GM13977 (cell line): ENCODE measurements at regions not wholly inside any gene's neighbourhood (a gene's known extent, or its start where the extent isn't known, plus 50 kb on each side); places are given as distances from the start of the nearest gene placed in this dataset.

Source experiments
- DNase-seq: peaks from one replicate; pipeline ENCODE4 v3.0.0; 2012; ENCODE audit warnings: low spot score
- in situ Hi-C: fragments of 300-500 bp; cut with MboI; formaldehyde crosslinking; loops from one replicate; pipeline ENCODE4 v1.12.0; 2022; ENCODE audit warnings: low sequenced_read_pairs, low pct_unique_long_range_greater_than_20kb, mixed read lengths, inconsistent platforms; ENCODE audit not compliant: unreplicated experiment
- TF ChIP-seq, protein P1 (sequence below): IDR thresholded peaks from 2 replicates; pipeline ENCODE4 v1.5.1; 2012; ENCODE audit warnings: mild to moderate bottlenecking, control low read depth; ENCODE audit not compliant: insufficient read depth; ENCODE audit errors: extremely low read depth, missing control alignments

DNA sequence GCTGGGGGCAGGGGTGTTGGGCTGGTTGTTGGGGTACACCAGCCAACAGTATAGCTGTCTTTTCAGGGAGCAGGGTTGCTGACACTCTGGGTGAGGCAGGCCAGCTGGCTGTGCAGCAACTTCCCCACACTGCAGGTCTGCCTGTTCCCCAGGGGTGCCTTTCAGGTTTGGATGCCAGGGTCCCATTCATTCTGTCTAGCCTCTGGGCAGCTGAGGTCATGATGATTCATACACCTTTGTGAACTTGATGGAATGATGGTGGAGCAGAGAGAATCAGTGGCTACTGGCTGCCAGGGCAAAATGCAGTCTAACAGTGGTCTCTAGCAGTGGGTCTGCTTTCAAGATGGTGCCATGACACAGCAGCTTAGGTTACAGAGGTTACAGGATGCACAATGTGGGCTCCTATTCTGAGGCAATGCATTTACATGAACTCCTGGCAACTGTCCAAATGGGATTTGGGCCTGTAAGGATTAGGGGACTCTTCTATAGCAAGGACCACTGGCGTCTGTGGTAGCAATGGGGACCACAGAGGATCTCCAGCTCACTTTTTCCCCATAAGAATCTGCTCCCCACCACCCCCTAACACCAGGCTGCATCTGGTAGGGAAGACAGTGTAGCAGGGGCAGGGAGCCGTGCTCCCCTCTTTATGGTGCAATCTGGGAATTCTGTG is 103.7 kb downstream of the FEM1C start:
- in situ Hi-C loops, result no loop called here
- DNase-seq, result no peak
- TF ChIP-seq, protein P1, sequence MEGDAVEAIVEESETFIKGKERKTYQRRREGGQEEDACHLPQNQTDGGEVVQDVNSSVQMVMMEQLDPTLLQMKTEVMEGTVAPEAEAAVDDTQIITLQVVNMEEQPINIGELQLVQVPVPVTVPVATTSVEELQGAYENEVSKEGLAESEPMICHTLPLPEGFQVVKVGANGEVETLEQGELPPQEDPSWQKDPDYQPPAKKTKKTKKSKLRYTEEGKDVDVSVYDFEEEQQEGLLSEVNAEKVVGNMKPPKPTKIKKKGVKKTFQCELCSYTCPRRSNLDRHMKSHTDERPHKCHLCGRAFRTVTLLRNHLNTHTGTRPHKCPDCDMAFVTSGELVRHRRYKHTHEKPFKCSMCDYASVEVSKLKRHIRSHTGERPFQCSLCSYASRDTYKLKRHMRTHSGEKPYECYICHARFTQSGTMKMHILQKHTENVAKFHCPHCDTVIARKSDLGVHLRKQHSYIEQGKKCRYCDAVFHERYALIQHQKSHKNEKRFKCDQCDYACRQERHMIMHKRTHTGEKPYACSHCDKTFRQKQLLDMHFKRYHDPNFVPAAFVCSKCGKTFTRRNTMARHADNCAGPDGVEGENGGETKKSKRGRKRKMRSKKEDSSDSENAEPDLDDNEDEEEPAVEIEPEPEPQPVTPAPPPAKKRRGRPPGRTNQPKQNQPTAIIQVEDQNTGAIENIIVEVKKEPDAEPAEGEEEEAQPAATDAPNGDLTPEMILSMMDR, result no peak

DNA sequence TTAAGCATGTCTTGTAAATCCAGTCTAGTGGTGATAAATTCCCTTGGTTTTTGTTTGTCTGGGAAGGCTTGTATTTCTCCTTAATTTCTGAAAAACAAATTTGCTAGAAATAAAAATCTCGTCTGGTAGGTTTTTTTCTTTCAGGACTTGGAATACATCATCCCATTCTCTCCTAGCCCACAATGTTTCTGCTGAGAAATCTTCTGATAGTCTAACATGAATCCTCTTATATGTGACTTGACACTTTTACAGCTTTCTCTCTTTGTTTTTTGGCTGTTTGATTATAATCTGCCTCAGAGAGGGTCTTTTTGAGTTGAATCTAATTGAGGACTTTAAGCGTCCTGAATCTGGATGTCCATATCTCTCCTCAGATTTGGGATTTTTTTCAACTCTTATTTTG is 104.9 kb downstream of the FEM1C start:
- in situ Hi-C loops, result no loop called here
- TF ChIP-seq, protein P1, result no peak
- no peak for DNase-seq

DNA sequence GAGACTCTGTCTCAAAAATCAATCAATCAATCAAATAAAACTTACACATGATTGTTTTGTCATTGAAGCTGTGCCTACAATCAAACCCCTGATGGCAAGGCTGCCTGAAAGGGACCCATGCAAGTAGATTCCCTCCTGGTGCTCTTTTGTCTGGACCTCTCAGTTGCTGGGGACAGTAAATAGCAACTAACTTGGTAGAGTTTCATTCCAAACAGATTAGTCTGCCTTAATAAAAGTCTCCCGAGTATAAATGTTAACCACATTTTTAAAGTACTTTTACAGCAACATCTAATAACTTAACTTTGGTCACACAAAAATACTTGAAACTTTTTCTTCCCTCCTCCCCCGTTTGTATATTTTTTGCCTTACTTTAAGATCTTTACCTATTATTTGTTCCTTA is 105.5 kb downstream of the FEM1C start:
- in situ Hi-C loops, result no loop called here
- TF ChIP-seq, protein P1, result no peak
- no peak for DNase-seq

DNA sequence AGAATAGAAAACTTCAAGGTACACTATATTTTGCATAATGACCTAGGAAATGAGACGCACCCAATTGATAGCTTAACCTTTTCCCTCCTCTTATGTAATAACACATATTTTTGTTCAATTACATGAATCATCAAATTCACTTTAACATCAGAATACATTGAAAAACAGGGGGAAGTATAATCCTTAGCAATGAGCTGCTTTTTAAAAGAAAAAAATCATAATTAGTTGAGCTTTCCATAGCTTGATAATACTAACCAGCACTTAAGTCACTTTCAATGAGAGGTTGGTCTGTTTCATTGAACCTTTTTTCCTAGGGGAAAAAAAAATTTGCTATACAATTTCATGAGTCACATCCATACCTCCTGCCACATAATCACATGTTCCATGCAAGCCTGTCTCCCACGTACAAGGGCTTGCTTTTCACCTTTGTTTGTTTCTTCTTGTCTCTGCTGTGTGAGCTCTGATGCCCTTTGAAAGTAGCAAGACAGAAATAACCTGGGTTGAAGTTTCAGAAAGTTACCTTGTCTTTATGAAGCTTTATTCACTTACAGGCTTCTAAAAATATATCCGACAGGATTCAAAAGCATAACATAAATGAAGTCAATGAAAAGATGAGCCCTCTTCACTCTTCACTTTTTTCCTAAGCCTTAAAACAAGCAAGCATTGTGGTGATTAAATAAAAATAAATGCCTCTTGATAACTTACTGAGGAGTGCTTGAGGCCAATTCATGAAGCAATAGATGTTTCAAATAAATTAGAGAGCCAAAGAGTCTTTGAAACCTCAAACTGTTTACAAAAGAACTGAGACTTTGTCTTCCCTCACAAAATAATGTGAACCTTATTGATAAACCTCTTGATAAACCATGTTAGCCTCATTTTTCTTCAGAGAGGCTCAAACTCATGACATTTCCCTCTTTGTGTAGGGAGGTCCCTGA is 108.5 kb downstream of the FEM1C start:
- DNase-seq, result no peak
- TF ChIP-seq, protein P1, result no peak
- in situ Hi-C loops, result no loop called here

DNA sequence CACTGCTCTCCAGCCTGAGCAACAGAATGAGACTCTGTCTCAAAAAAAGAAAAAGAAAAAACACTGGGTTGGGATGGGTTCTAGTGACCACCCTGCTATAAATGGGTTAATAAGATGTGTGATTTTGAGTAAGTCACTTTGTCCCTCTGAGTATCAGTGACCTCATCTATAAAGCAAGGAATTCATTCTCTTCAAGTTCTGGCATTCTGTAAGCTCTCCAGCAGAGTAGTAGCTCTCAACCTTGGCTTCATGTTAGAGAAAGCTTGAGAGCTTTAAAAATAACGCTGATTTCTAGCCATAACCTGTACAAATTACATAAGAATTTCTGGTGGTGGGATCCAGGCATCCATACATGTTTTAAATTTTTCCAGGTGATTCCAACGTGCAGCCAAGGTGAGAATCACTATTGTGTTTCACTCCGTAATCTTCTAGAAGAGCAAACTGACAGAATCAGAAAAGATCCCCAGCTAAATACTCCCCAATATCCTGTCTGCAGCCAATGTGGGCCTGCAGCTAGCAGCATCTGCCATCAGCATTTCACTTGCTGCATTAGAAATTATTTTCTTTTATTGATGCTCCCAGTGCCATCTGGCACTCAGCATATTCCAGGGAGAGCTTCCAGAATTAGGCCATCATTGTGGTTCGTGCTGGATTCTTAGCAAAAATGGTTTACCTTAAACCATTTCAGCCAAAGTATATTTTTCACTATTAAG is 109.4 kb downstream of the FEM1C start:
- TF ChIP-seq, protein P1, result no peak
- in situ Hi-C loops, result no loop called here
- DNase-seq, result no peak

DNA sequence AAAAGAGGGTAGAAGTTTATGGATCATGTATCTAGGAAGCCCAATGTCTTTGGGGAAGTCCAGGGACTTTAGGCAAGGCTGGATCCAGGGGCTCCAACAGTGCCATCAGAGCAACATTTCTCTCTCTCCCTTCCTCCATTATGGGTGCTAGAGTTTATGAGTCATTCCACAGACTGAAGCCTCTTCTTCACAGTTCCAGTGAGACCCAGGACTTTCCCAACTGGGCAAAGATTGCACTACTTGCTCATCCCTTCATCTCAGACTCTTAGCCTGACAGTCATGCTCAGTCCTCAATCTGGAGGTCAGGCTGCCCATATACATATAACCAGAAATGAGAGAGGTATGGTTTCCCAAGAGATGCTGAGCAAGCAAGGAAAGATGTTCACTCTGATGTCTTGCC is 110.7 kb downstream of the FEM1C start:
- DNase-seq, result no peak
- TF ChIP-seq, protein P1, result no peak
- in situ Hi-C loops, result no loop called here
